Panc1 (cell line): ENCODE measurements at regions not wholly inside any gene's neighbourhood (a gene's known extent, or its start where the extent isn't known, plus 50 kb on each side); places are given as distances from the start of the nearest gene placed in this dataset.

Source experiments
- ATAC-seq: fragments of 200-7000 bp; cut with Tn5 transposase; 2 replicates; pipeline ENCODE4 v1.9.1; 2020; ENCODE audit warnings: mild to moderate bottlenecking, moderate library complexity
- BruUV-seq: library from RNA; stranded (reverse); fragments of 400-500 nt; replicated peaks from 2 replicates; lab custom pipeline; 2021; lab: Mats Ljungman, UMichigan
- CTCF ChIA-PET: fragments of 300-600 bp; sonication (Branson Sonifier 250); formaldehyde crosslinking; loops from one replicate; lab custom pipeline; 2022; ENCODE audit warnings: antibody characterized with exemption; lab: Charles Lee
- POLR2A ChIA-PET: fragments of 300-600 bp; sonication (Branson Sonifier 250); formaldehyde crosslinking; loops from one replicate; lab custom pipeline; 2022; ENCODE audit warnings: antibody characterized with exemption; lab: Charles Lee
- DNase-seq: peaks from one replicate; pipeline ENCODE4 v3.0.0-alpha.2; 2010; ENCODE audit warnings: low read depth, low spot score
- H3K27ac ChIP-seq: 2 replicates; pipeline ENCODE4 v1.5.1; 2011; ENCODE audit warnings: mild to moderate bottlenecking, low read length, inconsistent platforms
- H3K27me3 ChIP-seq: fragments of 200-500 bp; sonication (Bioruptor generic); 2 replicates; pipeline ENCODE4 v1.6.0; 2014; ENCODE audit warnings: low read length, inconsistent platforms; ENCODE audit not compliant: control insufficient read depth, insufficient read depth
- H3K36me3 ChIP-seq: fragments of 200-500 bp; sonication (Bioruptor generic); 2 replicates; pipeline ENCODE4 v1.5.1; 2014; ENCODE audit warnings: inconsistent platforms, mild to moderate bottlenecking, low read length, moderate library complexity; ENCODE audit not compliant: control insufficient read depth, insufficient read depth
- H3K4me1 ChIP-seq: 2 replicates; pipeline ENCODE4 v1.5.1; 2011; ENCODE audit warnings: inconsistent platforms, mild to moderate bottlenecking, low read length, moderate library complexity; ENCODE audit not compliant: control insufficient read depth, insufficient read depth
- H3K4me3 ChIP-seq, 2 experiments: 2 replicates each; pipeline ENCODE4 v1.5.1; 2011 to 2012; ENCODE audit warnings: low read depth in 2 of 2, low read length in 2 of 2, mild to moderate bottlenecking in 2 of 2, inconsistent platforms in 1 of 2, moderate library complexity in 1 of 2
- H3K9me3 ChIP-seq: fragments of 200-500 bp; sonication (Bioruptor generic); 2 replicates; pipeline ENCODE4 v1.5.1; 2014; ENCODE audit warnings: low read depth, mild to moderate bottlenecking, inconsistent platforms, low read length, moderate library complexity; ENCODE audit not compliant: control insufficient read depth, insufficient read depth
- POLR2AphosphoS5 ChIP-seq: IDR thresholded peaks from 2 replicates; pipeline ENCODE4 v1.6.1; 2012; ENCODE audit warnings: mild to moderate bottlenecking, low read depth, low read length, moderate library complexity
- REST ChIP-seq, 2 experiments: IDR thresholded peaks; 2 replicates each; pipeline ENCODE4 v1.6.1; 2011 to 2012; ENCODE audit warnings: low read depth in 2 of 2, control low read depth in 1 of 2, low read length in 1 of 2, mild to moderate bottlenecking in 1 of 2, moderate library complexity in 1 of 2; ENCODE audit not compliant: insufficient read depth in 1 of 2
- SIN3A ChIP-seq: IDR thresholded peaks from 2 replicates; pipeline ENCODE4 v1.6.1; 2012; ENCODE audit warnings: low read depth, mild to moderate bottlenecking, low read length, moderate library complexity, borderline replicate concordance; ENCODE audit not compliant: insufficient read depth
- TCF7L2 ChIP-seq: IDR thresholded peaks from 2 replicates; pipeline ENCODE4 v1.6.1; 2011; ENCODE audit warnings: mild to moderate bottlenecking, low read depth, low read length, inconsistent platforms
- in situ Hi-C: cut with HindIII; loops from 2 replicates; pipeline ENCODE4 v1.10.0; 2016; ENCODE audit warnings: low sequenced_read_pairs, low pct_unique_long_range_greater_than_20kb
- intact Hi-C: fragments of 100-400 bp; cut with micrococcal nuclease; formaldehyde crosslinking; loops from one replicate; pipeline ENCODE4 v1.10.0; 2022; ENCODE audit not compliant: unreplicated experiment
- TF ChIP-seq, protein P1 (sequence below): fragments of 450-650 bp; IDR thresholded peaks from 2 replicates; pipeline ENCODE4 v1.5.1; 2017; ENCODE audit warnings: mild to moderate bottlenecking

DNA sequence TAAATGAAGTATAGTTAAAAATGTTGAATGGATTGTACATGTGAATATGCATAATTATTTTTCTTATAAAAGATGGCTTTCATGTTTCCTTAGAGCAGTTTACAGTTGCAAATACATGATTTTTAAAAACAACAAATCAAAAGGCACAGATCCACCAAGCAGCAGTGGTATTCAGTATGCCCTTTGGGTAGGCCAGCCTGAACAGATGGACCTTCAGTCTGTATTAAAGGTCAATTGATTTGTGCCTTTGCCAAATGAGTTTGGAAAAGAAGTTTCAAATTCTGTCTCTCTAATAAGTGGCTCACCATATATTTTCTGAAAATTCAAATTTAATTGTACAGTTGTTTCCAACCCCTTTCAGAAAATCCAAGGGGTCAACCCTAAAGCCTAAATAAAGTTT is 477.1 kb downstream of the NSUN3 start:
- TF ChIP-seq TCF7L2: no peak
- TF ChIP-seq REST (IDR thresholded peaks at IDR 0.05; ENCODE audit: insufficient read depth in 1 of 2, low read depth in 2 of 2, low read length in 1 of 2): no peak
- no peak for TF ChIP-seq SIN3A
- TF ChIP-seq POLR2AphosphoS5: no peak
- TF ChIP-seq, protein P1, sequence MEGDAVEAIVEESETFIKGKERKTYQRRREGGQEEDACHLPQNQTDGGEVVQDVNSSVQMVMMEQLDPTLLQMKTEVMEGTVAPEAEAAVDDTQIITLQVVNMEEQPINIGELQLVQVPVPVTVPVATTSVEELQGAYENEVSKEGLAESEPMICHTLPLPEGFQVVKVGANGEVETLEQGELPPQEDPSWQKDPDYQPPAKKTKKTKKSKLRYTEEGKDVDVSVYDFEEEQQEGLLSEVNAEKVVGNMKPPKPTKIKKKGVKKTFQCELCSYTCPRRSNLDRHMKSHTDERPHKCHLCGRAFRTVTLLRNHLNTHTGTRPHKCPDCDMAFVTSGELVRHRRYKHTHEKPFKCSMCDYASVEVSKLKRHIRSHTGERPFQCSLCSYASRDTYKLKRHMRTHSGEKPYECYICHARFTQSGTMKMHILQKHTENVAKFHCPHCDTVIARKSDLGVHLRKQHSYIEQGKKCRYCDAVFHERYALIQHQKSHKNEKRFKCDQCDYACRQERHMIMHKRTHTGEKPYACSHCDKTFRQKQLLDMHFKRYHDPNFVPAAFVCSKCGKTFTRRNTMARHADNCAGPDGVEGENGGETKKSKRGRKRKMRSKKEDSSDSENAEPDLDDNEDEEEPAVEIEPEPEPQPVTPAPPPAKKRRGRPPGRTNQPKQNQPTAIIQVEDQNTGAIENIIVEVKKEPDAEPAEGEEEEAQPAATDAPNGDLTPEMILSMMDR: no peak
- CTCF ChIA-PET: no interaction called here

DNA sequence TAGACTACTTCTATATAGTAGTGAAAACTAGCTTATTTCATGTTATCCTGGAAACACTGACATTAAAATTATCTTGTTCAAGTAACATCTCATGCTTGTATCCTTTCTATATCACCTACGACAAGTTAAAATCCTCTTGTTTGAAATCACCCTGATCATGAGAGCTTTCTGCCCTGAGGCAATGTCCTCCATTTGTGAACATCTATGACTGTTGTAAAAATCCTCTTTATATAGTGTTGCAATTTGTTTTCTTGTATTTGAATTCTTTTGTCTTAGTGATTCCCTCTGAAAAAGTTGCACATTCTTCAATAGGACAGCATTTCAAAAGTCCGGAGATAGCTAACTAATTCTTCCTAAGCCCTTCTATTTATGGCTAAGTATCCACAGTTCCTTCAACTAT is 480.3 kb downstream of the NSUN3 start:
- Histone ChIP-seq H3K27ac (no peak overlapping the region), H3K9me3 (no peaks in the 10 kb centered on the region), H3K4me1 (no peaks in the 10 kb centered on the region), H3K27me3 (no peaks in the 10 kb centered on the region), H3K4me3 (no peak overlapping the region), H3K36me3 (no peaks in the 10 kb centered on the region)
- POLR2A ChIA-PET: no interaction called here
- no TSS peak for BruUV-seq
- TF ChIP-seq POLR2AphosphoS5 (no peak), REST (IDR thresholded peaks at IDR 0.05; ENCODE audit: insufficient read depth in 1 of 2, low read depth in 2 of 2, low read length in 1 of 2) (no peak), SIN3A (no peak), TCF7L2 (no peak)
- TF ChIP-seq, protein P1: no peak
- no peak for ATAC-seq
- intact Hi-C loops (no loop called here), in situ Hi-C loops (no loop called here)
- no peak for DNase-seq
- CTCF ChIA-PET: no interaction called here

More for the DNA sequence above, 477.1 kb downstream of the NSUN3 start:
- no peak for DNase-seq
- Histone ChIP-seq H3K27me3 (no peaks in the 10 kb centered on the region), H3K27ac (no peak overlapping the region), H3K36me3 (no peaks in the 10 kb centered on the region), H3K4me1 (no peaks in the 10 kb centered on the region), H3K9me3 (no peaks in the 10 kb centered on the region), H3K4me3 (no peak overlapping the region)
- POLR2A ChIA-PET: no interaction called here
- intact Hi-C loops (no loop called here), in situ Hi-C loops (no loop called here)
- no TSS peak for BruUV-seq
- ATAC-seq: no peak
